ENCODE measurements at regions not wholly inside any gene's neighbourhood (a gene's known extent, or its start where the extent isn't known, plus 50 kb on each side); places are given as distances from the start of the nearest gene placed in this dataset.

DNA sequence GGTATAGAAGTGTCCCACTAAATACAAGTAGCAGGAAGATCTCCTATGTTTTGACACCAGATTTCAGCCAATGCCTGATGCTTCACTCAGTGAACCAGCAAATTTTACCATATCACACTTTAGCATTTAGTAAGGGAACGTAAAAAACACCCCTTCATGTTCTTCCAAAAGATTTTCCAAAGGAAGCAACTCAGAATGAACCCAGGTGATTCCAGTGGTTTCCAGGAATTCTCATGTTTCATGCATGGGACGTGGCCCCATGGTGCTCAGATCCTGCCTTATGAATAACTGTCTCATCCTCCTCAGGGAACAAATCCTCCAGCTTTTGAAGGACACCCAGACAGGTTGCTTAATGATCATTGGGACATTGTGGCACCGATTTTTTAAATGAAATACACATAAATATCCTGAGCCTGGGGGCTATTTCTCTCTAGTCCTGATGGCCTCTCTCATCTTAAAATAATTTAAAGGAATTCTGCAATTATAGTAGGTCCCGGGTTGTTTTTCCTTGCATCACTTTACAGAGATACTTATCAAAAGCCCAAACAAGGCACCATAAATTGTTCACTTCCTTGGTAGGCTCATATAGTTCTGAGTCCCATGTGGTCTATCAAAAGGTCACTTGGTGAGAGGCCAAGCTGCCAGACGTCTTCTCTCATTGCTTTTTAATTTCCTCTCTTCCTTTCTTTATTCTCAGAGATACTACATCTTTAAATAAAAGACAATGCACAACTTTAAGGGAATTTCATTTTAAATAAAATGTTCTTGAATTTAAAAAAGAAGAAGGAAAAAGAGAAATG, 261.0 kb downstream of the ZNF516 start:
- H3K4me3 ChIP-seq (ENCODE audit: low read depth, low read length): no peak overlapping the region

DNA sequence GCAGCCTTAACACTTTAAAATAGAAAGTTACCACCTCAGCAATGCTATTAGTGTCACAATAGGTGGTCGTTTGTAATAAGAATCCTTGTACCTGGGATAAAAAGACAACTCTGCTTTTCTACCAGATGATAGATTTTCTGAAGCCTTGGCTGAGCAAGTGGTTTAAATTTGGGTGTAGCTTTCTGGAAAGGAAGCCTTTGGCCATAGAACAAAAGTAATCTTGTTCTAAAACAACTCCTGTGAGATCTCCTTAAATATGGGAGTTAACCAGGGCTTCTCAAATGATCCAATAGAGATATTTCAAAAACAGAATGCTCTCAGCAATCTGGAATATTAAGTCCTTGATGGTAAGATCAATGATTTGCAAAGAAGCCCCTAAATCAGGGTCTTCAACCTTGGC, 261.6 kb downstream of the ZNF516 start:
- TF ChIP-seq, protein P1, sequence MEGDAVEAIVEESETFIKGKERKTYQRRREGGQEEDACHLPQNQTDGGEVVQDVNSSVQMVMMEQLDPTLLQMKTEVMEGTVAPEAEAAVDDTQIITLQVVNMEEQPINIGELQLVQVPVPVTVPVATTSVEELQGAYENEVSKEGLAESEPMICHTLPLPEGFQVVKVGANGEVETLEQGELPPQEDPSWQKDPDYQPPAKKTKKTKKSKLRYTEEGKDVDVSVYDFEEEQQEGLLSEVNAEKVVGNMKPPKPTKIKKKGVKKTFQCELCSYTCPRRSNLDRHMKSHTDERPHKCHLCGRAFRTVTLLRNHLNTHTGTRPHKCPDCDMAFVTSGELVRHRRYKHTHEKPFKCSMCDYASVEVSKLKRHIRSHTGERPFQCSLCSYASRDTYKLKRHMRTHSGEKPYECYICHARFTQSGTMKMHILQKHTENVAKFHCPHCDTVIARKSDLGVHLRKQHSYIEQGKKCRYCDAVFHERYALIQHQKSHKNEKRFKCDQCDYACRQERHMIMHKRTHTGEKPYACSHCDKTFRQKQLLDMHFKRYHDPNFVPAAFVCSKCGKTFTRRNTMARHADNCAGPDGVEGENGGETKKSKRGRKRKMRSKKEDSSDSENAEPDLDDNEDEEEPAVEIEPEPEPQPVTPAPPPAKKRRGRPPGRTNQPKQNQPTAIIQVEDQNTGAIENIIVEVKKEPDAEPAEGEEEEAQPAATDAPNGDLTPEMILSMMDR (IDR thresholded peaks at IDR 0.05; ENCODE audit: low read depth, low read length): no peak
- in situ Hi-C loops (cut with HindIII; ENCODE audit: low sequenced_read_pairs): no loop called here
- no peak overlapping the region for H3K4me3 ChIP-seq (ENCODE audit: low read depth, low read length)
- DNase-seq (ENCODE audit: low read depth, low spot score): no peak

More for the DNA sequence above, 261.0 kb downstream of the ZNF516 start:
- no peak for DNase-seq (ENCODE audit: low read depth, low spot score)
- TF ChIP-seq, protein P1 (IDR thresholded peaks at IDR 0.05; ENCODE audit: low read depth, low read length): no peak
- in situ Hi-C loops (cut with HindIII; ENCODE audit: low sequenced_read_pairs): no loop called here

DNA sequence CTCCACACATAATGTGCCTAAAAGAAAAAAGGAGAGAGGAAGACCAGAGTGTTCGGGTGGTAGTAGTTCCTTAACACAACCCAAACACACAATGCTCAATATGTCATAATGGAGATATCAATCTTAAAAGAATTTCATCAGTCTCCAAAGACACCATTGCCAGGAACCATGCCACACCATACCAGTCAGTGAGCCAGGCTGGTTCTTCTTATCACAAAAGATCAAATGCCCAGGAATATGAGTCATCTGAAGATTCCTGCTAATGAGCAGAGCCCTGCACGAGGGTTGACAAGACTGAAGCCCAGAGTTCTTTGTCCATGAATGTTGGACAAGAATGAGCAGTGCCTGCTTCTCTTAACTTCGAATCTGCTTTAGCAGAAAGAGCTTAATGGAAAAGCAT, 262.3 kb downstream of the ZNF516 start:
- DNase-seq (ENCODE audit: low read depth, low spot score): no peak
- in situ Hi-C loops (cut with HindIII; ENCODE audit: low sequenced_read_pairs): no loop called here
- TF ChIP-seq, protein P1 (IDR thresholded peaks at IDR 0.05; ENCODE audit: low read depth, low read length): no peak
- no peak overlapping the region for H3K4me3 ChIP-seq (ENCODE audit: low read depth, low read length)

DNA sequence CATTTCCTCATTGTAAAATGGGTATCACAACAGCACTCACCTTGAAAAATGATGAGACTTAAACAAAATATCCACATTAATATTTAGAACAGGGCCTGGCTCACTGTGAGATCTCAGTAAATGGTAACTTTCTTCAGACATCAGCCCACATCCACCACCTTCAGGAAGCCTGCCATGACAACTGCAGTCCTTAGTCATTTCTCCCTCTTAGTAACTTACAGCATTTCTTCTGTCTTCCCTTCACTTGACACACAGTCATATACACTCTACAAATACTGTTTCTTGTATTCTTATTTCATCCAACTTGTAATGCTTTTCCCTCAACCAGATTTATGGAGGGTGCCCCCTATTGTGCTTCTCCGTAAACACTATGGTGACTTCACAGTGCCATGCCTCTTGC, 263.0 kb downstream of the ZNF516 start:
- no peak for DNase-seq (ENCODE audit: low read depth, low spot score)
- TF ChIP-seq, protein P1 (IDR thresholded peaks at IDR 0.05; ENCODE audit: low read depth, low read length): no peak
- in situ Hi-C loops (cut with HindIII; ENCODE audit: low sequenced_read_pairs): no loop called here
- no peak overlapping the region for H3K4me3 ChIP-seq (ENCODE audit: low read depth, low read length)

DNA sequence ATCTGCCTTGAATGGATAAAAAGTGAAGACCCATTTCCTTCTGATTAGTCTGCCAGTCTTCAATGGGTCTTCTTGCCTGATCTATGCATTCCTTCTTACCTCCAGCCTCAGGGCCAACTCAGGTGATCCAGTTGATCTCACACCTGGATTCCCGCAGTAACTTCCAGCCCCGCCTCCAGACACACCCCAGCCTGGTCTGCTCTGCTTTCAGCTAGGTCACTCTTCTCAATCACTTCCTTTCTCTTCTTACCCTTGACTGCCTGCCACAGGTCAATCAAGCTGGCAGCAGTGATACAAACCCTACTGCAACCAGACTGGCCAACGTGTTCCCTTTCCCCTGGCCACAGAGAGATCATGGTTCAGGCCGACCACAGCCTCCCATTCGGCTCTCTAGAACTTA, 263.6 kb downstream of the ZNF516 start:
- in situ Hi-C loops (cut with HindIII; ENCODE audit: low sequenced_read_pairs): no loop called here
- DNase-seq (ENCODE audit: low read depth, low spot score): no peak
- no peak overlapping the region for H3K4me3 ChIP-seq (ENCODE audit: low read depth, low read length)
- TF ChIP-seq, protein P1 (IDR thresholded peaks at IDR 0.05; ENCODE audit: low read depth, low read length): no peak

DNA sequence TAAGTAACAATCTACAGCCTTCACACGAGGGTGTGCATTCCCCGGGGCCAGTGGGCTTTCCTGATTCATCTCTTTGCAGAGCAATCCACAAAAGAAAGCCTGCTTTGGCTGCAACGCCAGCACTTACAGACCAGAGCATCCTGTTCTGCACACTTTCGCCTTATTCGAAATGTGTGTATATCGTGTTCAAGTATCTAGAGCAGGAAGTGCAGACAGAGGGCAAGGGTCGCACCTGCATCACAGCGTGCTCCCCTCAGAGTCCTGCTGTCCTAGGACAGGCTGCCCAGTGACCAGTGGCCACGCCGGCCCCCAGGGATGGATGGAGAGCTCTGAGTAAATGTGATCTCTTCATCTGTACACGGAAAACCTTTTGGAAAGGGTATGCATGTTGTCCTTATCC, 264.3 kb downstream of the ZNF516 start:
- in situ Hi-C loops (cut with HindIII; ENCODE audit: low sequenced_read_pairs): no loop called here
- no peak for DNase-seq (ENCODE audit: low read depth, low spot score)
- TF ChIP-seq, protein P1 (IDR thresholded peaks at IDR 0.05; ENCODE audit: low read depth, low read length): no peak
- H3K4me3 ChIP-seq (ENCODE audit: low read depth, low read length): no peak overlapping the region
